ENCODE measurements at regions not wholly inside any gene's neighbourhood (a gene's known extent, or its start where the extent isn't known, plus 50 kb on each side); places are given as distances from the start of the nearest gene placed in this dataset.

GRCh38 chr5:129379406-129379805 is 80.7 kb upstream of the ADAMTS19 start:
- ChIA-PET CTCF (interaction anchor here (1.2 kb wide), 1 partner anchor 21 kb away, joined by 4 read pairs; no protein-coding TSS in a partner anchor), POLR2A (no interaction called here)

DNA sequence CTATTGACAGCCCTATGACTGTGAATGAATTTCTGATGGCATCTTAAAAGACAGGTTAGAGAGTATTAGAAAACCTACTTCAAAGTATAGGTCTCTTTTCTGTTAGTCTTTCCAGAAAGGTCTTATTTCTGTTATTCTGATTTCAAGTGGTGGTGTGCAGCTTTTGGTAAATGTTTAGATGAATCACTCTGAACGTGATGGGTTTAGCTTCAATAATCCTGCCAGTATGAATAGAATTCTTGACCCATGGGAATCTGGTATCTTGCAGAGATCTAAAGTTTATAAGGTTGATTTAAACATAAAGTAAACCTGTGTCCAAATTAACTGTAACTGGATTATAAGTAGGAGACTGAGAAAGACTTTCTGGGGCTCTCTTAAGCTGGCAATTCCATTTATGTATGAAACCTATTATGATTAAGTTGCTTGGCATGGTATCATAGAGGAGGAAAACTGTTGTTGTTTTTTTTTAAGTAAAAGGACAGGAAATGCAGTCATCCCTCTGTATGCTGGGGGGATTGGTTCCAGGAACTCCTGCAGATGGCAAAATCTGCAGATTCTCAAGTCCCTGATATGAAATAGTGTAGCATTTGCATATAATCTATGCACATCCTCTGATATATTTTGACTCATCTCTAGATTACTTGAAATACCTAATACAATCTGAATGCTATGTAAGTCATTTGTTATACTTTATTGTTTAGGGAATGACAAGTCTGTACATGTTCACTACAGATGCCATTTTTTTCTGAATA is 77.0 kb upstream of the ADAMTS19 start:
- Histone ChIP-seq H3K9me3 (ENCODE audit: control insufficient read depth, insufficient read depth, low read depth, low read length) (no peaks in the 10 kb centered on the region), H3K4me3 (ENCODE audit: low read depth, low read length) (no peak overlapping the region), H3K27ac (ENCODE audit: extremely low read depth, low read depth, low read length) (no peak overlapping the region), H3K4me1 (ENCODE audit: control insufficient read depth, insufficient read depth, low read length) (no peaks in the 10 kb centered on the region; the same call in 1 of the 2 replicates), H3K36me3 (ENCODE audit: control insufficient read depth in 2 of 2, insufficient read depth in 1 of 2, low read length in 2 of 2) (no peaks in the 10 kb centered on the region)
- POLR2A ChIA-PET: no interaction called here
- CTCF ChIA-PET: interaction anchor here (0.6 to 1.2 kb wide), 2 partner anchors 22 to 24 kb away, joined by 3 read pairs; no protein-coding TSS in a partner anchor
- TF ChIP-seq ZNF426 (tag by site-specific recombination; IDR thresholded peaks at IDR 0.05) (no peak), KLF1 (tag by site-specific recombination; IDR thresholded peaks at IDR 0.05) (no peak), ZNF510 (tag by site-specific recombination; IDR thresholded peaks at IDR 0.05; ENCODE audit: insufficient replicate concordance) (no peak), GLI4 (tag by site-specific recombination; IDR thresholded peaks at IDR 0.05) (no peak), TRIM28 (IDR thresholded peaks at IDR 0.05; ENCODE audit: borderline replicate concordance, low read length) (no peak), ZNF366 (tag by site-specific recombination; conservative IDR thresholded peaks at IDR 0.05) (no peak), ZBTB49 (tag by site-specific recombination; IDR thresholded peaks at IDR 0.05; ENCODE audit: low read depth) (no peak), ZNF394 (tag by site-specific recombination; IDR thresholded peaks at IDR 0.05; ENCODE audit: borderline replicate concordance) (no peak)
- TF ChIP-seq, protein P1, sequence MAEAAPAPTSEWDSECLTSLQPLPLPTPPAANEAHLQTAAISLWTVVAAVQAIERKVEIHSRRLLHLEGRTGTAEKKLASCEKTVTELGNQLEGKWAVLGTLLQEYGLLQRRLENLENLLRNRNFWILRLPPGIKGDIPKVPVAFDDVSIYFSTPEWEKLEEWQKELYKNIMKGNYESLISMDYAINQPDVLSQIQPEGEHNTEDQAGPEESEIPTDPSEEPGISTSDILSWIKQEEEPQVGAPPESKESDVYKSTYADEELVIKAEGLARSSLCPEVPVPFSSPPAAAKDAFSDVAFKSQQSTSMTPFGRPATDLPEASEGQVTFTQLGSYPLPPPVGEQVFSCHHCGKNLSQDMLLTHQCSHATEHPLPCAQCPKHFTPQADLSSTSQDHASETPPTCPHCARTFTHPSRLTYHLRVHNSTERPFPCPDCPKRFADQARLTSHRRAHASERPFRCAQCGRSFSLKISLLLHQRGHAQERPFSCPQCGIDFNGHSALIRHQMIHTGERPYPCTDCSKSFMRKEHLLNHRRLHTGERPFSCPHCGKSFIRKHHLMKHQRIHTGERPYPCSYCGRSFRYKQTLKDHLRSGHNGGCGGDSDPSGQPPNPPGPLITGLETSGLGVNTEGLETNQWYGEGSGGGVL (tag by site-specific recombination; IDR thresholded peaks at IDR 0.05): no peak
- TF ChIP-seq, protein P2, sequence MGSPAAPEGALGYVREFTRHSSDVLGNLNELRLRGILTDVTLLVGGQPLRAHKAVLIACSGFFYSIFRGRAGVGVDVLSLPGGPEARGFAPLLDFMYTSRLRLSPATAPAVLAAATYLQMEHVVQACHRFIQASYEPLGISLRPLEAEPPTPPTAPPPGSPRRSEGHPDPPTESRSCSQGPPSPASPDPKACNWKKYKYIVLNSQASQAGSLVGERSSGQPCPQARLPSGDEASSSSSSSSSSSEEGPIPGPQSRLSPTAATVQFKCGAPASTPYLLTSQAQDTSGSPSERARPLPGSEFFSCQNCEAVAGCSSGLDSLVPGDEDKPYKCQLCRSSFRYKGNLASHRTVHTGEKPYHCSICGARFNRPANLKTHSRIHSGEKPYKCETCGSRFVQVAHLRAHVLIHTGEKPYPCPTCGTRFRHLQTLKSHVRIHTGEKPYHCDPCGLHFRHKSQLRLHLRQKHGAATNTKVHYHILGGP (tag by site-specific recombination; IDR thresholded peaks at IDR 0.05): no peak
- TF ChIP-seq, protein P3, sequence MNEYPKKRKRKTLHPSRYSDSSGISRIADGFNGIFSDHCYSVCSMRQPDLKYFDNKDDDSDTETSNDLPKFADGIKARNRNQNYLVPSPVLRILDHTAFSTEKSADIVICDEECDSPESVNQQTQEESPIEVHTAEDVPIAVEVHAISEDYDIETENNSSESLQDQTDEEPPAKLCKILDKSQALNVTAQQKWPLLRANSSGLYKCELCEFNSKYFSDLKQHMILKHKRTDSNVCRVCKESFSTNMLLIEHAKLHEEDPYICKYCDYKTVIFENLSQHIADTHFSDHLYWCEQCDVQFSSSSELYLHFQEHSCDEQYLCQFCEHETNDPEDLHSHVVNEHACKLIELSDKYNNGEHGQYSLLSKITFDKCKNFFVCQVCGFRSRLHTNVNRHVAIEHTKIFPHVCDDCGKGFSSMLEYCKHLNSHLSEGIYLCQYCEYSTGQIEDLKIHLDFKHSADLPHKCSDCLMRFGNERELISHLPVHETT (tag by site-specific recombination; IDR thresholded peaks at IDR 0.05): no peak

More at GRCh38 chr5:129379406-129379805, 80.7 kb upstream of the ADAMTS19 start:
- Histone ChIP-seq H3K36me3 (ENCODE audit: control insufficient read depth in 2 of 2, insufficient read depth in 1 of 2, low read length in 2 of 2) (no peaks in the 10 kb centered on the region), H3K9me3 (ENCODE audit: control insufficient read depth, insufficient read depth, low read depth, low read length) (no peaks in the 10 kb centered on the region), H3K4me1 (ENCODE audit: control insufficient read depth, insufficient read depth, low read length) (peaks cover 7% of the 10 kb centered on the region), H3K27ac (ENCODE audit: extremely low read depth, low read depth, low read length) (no peak overlapping the region), H3K4me3 (ENCODE audit: low read depth, low read length) (no peak overlapping the region)
- no peak for TF ChIP-seq ZNF37A (tag by site-specific recombination; IDR thresholded peaks at IDR 0.05)
- TF ChIP-seq, protein P2 (tag by site-specific recombination; IDR thresholded peaks at IDR 0.05): no peak
- TF ChIP-seq OSR2 (tag by site-specific recombination; IDR thresholded peaks at IDR 0.05): no peak
- no peak for TF ChIP-seq FEZF1 (tag by site-specific recombination; IDR thresholded peaks at IDR 0.05)
- no peak for TF ChIP-seq ZNF138 (tag by site-specific recombination; IDR thresholded peaks at IDR 0.05; ENCODE audit: borderline replicate concordance)
- TF ChIP-seq IKZF3 (tag by site-specific recombination; IDR thresholded peaks at IDR 0.05): no peak
- no peak for TF ChIP-seq ZNF157 (tag by site-specific recombination; IDR thresholded peaks at IDR 0.05)
- no peak for TF ChIP-seq ZNF530 (tag by site-specific recombination; IDR thresholded peaks at IDR 0.05; ENCODE audit: low read depth)
- TF ChIP-seq ZNF792 (tag by site-specific recombination; IDR thresholded peaks at IDR 0.05): no peak
- TF ChIP-seq ZNF560 (tag by site-specific recombination; IDR thresholded peaks at IDR 0.05; ENCODE audit: borderline replicate concordance): no peak
- no peak for TF ChIP-seq ZBTB21 (tag by site-specific recombination; IDR thresholded peaks at IDR 0.05)
- no peak for TF ChIP-seq ZNF140 (tag by site-specific recombination; IDR thresholded peaks at IDR 0.05)
- no peak for TF ChIP-seq ZNF571 (tag by site-specific recombination; IDR thresholded peaks at IDR 0.05)
- TF ChIP-seq ZNF423 (tag by site-specific recombination; IDR thresholded peaks at IDR 0.05): no peak
- TF ChIP-seq, protein P4, sequence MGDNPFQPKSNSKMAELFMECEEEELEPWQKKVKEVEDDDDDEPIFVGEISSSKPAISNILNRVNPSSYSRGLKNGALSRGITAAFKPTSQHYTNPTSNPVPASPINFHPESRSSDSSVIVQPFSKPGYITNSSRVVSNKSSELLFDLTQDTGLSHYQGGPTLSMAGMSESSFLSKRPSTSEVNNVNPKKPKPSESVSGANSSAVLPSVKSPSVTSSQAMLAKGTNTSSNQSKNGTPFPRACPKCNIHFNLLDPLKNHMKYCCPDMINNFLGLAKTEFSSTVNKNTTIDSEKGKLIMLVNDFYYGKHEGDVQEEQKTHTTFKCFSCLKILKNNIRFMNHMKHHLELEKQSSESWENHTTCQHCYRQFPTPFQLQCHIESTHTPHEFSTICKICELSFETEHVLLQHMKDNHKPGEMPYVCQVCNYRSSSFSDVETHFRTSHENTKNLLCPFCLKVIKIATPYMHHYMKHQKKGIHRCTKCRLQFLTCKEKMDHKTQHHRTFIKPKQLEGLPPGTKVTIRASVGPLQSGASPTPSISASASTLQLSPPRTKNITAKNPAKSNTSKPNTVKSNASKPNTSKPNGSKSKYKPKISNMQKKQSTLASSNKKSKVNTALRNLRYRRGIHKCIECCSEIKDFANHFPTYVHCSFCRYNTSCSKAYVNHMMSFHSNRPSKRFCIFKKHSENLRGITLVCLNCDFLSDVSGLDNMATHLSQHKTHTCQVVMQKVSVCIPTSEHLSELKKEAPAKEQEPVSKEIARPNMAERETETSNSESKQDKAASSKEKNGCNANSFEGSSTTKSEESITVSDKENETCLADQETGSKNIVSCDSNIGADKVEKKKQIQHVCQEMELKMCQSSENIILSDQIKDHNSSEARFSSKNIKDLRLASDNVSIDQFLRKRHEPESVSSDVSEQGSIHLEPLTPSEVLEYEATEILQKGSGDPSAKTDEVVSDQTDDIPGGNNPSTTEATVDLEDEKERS (tag by site-specific recombination; IDR thresholded peaks at IDR 0.05): no peak
- no peak for TF ChIP-seq ZNF155 (tag by site-specific recombination; IDR thresholded peaks at IDR 0.05)
- no peak for TF ChIP-seq ZNF623 (tag by site-specific recombination; IDR thresholded peaks at IDR 0.05)
- TF ChIP-seq ZNF132 (tag by site-specific recombination; IDR thresholded peaks at IDR 0.05; ENCODE audit: borderline replicate concordance): no peak

Data from HEK293 (cell line).